MM.1S (cell line): ENCODE measurements at regions not wholly inside any gene's neighbourhood (a gene's known extent, or its start where the extent isn't known, plus 50 kb on each side); places are given as distances from the start of the nearest gene placed in this dataset.

Experiments
- CTCF ChIP-seq: fragments of 300-600 bp; sonication (generic); IDR thresholded peaks from 2 replicates; pipeline ENCODE4 v1.5.1; 2016; ENCODE audit warnings: antibody characterized with exemption, low read length, mixed read lengths
- EZH2 ChIP-seq: fragments of 300-600 bp; sonication (generic); optimal IDR thresholded peaks from 2 replicates; pipeline ENCODE3; 2017; ENCODE audit warnings: low read depth, mild to moderate bottlenecking, antibody characterized with exemption, low read length, mixed read lengths
- EZH2phosphoT487 ChIP-seq: fragments of 300-600 bp; sonication (generic); IDR thresholded peaks from 2 replicates; pipeline ENCODE4 v1.6.1; 2018; ENCODE audit warnings: antibody characterized with exemption, low read length

GRCh38 chr21:41620982-41621381, 113.0 kb upstream of the TMPRSS2 start:
- TF ChIP-seq EZH2, result no peak
- TF ChIP-seq CTCF, result no peak
- TF ChIP-seq EZH2phosphoT487, result no peak
